IMR-90 (cell line): ENCODE measurements at regions not wholly inside any gene's neighbourhood (a gene's known extent, or its start where the extent isn't known, plus 50 kb on each side); places are given as distances from the start of the nearest gene placed in this dataset.

Experiments used
- ATAC-seq: fragments of 200-7000 bp; cut with Tn5 transposase; 2 replicates; pipeline ENCODE4 v1.9.1; 2020; ENCODE audit warnings: low read depth, mild to moderate bottlenecking, moderate library complexity
- BruUV-seq: library from RNA; stranded (reverse); fragments of 400-500 nt; replicated peaks from 2 replicates; lab custom pipeline; 2021; lab: Mats Ljungman, UMichigan
- CTCF ChIA-PET: fragments of 300-600 bp; formaldehyde crosslinking; extraction: SDS; loops from one replicate; lab custom pipeline; 2021; ENCODE audit warnings: antibody characterized with exemption; lab: Yijun Ruan, JAX
- POLR2A ChIA-PET: fragments of 300-600 bp; sonication (Branson Sonifier 250); formaldehyde crosslinking; loops from one replicate; lab custom pipeline; 2022; ENCODE audit warnings: antibody characterized with exemption; ENCODE audit not compliant: unreplicated experiment; lab: Charles Lee
- DNase-seq: peaks from one replicate; pipeline ENCODE4 v3.0.0; 2013
- H2AFZ ChIP-seq: replicated peaks from 2 replicates; pipeline ENCODE3; 2013; ENCODE audit warnings: low read length, mild to moderate bottlenecking; ENCODE audit not compliant: poor library complexity
- H2AK5ac ChIP-seq: 2 replicates; pipeline ENCODE4 v1.6.1; 2013; ENCODE audit warnings: low read depth, low read length, inconsistent platforms
- H2AK9ac ChIP-seq: replicated peaks from 2 replicates; pipeline ENCODE3; 2013; ENCODE audit warnings: mild to moderate bottlenecking, low read depth, low read length, moderate library complexity; ENCODE audit not compliant: poor library complexity
- H2BK120ac ChIP-seq: 2 replicates; pipeline ENCODE4 v1.6.1; 2013; ENCODE audit warnings: low read depth, low read length, inconsistent platforms
- H2BK15ac ChIP-seq: 3 replicates; pipeline ENCODE4 v1.6.1; 2013; ENCODE audit warnings: low read depth, low read length, inconsistent platforms
- H2BK20ac ChIP-seq: 2 replicates; pipeline ENCODE4 v1.6.1; 2013; ENCODE audit warnings: low read depth, mild to moderate bottlenecking, inconsistent platforms, low read length, moderate library complexity
- H2BK5ac ChIP-seq: 2 replicates; pipeline ENCODE4 v1.6.1; 2013; ENCODE audit warnings: mild to moderate bottlenecking, low read depth, low read length, inconsistent platforms; ENCODE audit not compliant: poor library complexity, severe bottlenecking
- H3K14ac ChIP-seq: replicated peaks from 2 replicates; pipeline ENCODE4 v1.6.1; 2013; ENCODE audit warnings: low read depth, low read length, inconsistent platforms
- H3K18ac ChIP-seq: 2 replicates; pipeline ENCODE4 v1.6.1; 2013; ENCODE audit warnings: low read depth, low read length, control low read depth
- H3K23ac ChIP-seq: 2 replicates; pipeline ENCODE4 v1.6.1; 2013; ENCODE audit warnings: low read depth, low read length, inconsistent platforms
- H3K27ac ChIP-seq: 2 replicates; pipeline ENCODE4 v1.5.1; 2013; ENCODE audit warnings: mild to moderate bottlenecking, control low read depth, low read length; ENCODE audit not compliant: insufficient read depth
- H3K27me3 ChIP-seq: 2 replicates; pipeline ENCODE4 v1.6.1; 2013; ENCODE audit warnings: low read length; ENCODE audit not compliant: control insufficient read depth, insufficient read depth
- H3K36me3 ChIP-seq: 2 replicates; pipeline ENCODE4 v1.6.1; 2013; ENCODE audit warnings: low read length, mixed read lengths; ENCODE audit not compliant: control insufficient read depth, insufficient read depth
- H3K4ac ChIP-seq: 2 replicates; pipeline ENCODE4 v1.6.1; 2013; ENCODE audit warnings: low read depth, low read length, inconsistent platforms
- H3K4me1 ChIP-seq: 2 replicates; pipeline ENCODE4 v1.6.1; 2013; ENCODE audit warnings: low read length, mixed read lengths; ENCODE audit not compliant: control insufficient read depth, insufficient read depth
- H3K4me2 ChIP-seq: 2 replicates; pipeline ENCODE4 v1.6.1; 2013; ENCODE audit warnings: low read depth, mild to moderate bottlenecking, control low read depth, low read length, moderate library complexity
- H3K4me3 ChIP-seq: 2 replicates; pipeline ENCODE4 v1.5.1; 2013; ENCODE audit warnings: low read depth, mild to moderate bottlenecking, control low read depth, low read length, moderate library complexity; ENCODE audit not compliant: insufficient read depth
- H3K56ac ChIP-seq: 2 replicates; pipeline ENCODE4 v1.6.1; 2013; ENCODE audit warnings: low read length, inconsistent platforms; ENCODE audit not compliant: insufficient read depth; ENCODE audit errors: extremely low read depth
- H3K79me1 ChIP-seq, 2 experiments: 2 replicates each; pipeline ENCODE4 v1.6.1; 2013; ENCODE audit warnings: low read length in 2 of 2, inconsistent platforms in 1 of 2, low read depth in 1 of 2
- H3K9ac ChIP-seq: 2 replicates; pipeline ENCODE4 v1.6.1; 2013; ENCODE audit warnings: low read depth, low read length, control low read depth
- H3K9me1 ChIP-seq: 2 replicates; pipeline ENCODE4 v1.6.1; 2013; ENCODE audit warnings: low read length, inconsistent platforms; ENCODE audit not compliant: insufficient read depth
- H3K9me3 ChIP-seq: 2 replicates; pipeline ENCODE4 v1.6.1; 2013; ENCODE audit warnings: low read length; ENCODE audit not compliant: control insufficient read depth, insufficient read depth
- H4K20me1 ChIP-seq: 2 replicates; pipeline ENCODE4 v1.6.1; 2013; ENCODE audit warnings: low read length, inconsistent platforms; ENCODE audit not compliant: insufficient read depth
- H4K5ac ChIP-seq: 2 replicates; pipeline ENCODE4 v1.6.1; 2013; ENCODE audit warnings: mild to moderate bottlenecking, low read depth, low read length, control low read depth
- H4K8ac ChIP-seq, 2 experiments: 2 replicates each; pipeline ENCODE4 v1.6.1; 2013; ENCODE audit warnings: low read depth in 2 of 2, low read length in 2 of 2, control low read depth in 1 of 2, inconsistent platforms in 1 of 2
- H4K91ac ChIP-seq: 2 replicates; pipeline ENCODE4 v1.6.1; 2013; ENCODE audit warnings: low read depth, low read length, inconsistent platforms; ENCODE audit not compliant: insufficient read depth
- BHLHE40 ChIP-seq: fragments of 150-350 bp; IDR thresholded peaks from 2 replicates; pipeline ENCODE4 v1.6.1; 2016; ENCODE audit warnings: mild to moderate bottlenecking, low read depth, low read length
- CEBPB ChIP-seq: IDR thresholded peaks from 2 replicates; pipeline ENCODE4 v1.6.1; 2012; ENCODE audit warnings: low read depth, low read length, improper control_type of control experiment
- CTCF ChIP-seq: conservative IDR thresholded peaks from 2 replicates; pipeline ENCODE4 v1.5.1; 2012; ENCODE audit warnings: mild to moderate bottlenecking, low read depth, low read length, improper control_type of control experiment
- MAFK ChIP-seq: IDR thresholded peaks from 2 replicates; pipeline ENCODE4 v1.6.1; 2012; ENCODE audit warnings: low read depth, low read length, improper control_type of control experiment
- MAZ ChIP-seq: IDR thresholded peaks from 2 replicates; pipeline ENCODE4 v1.6.1; 2012; ENCODE audit warnings: low read depth, mild to moderate bottlenecking, low read length, improper control_type of control experiment, moderate library complexity, borderline replicate concordance
- POLR2A ChIP-seq: IDR thresholded peaks from 2 replicates; pipeline ENCODE4 v1.6.1; 2012; ENCODE audit warnings: mild to moderate bottlenecking, low read depth, low read length
- RAD21 ChIP-seq: IDR thresholded peaks from 2 replicates; pipeline ENCODE4 v1.6.1; 2012; ENCODE audit warnings: low read length, improper control_type of control experiment
- RCOR1 ChIP-seq: IDR thresholded peaks from 2 replicates; pipeline ENCODE4 v1.6.1; 2012; ENCODE audit warnings: mild to moderate bottlenecking, low read length, improper control_type of control experiment; ENCODE audit not compliant: insufficient replicate concordance
- SMC3 ChIP-seq: fragments of 150-350 bp; IDR thresholded peaks from 2 replicates; pipeline ENCODE4 v1.6.1; 2016; ENCODE audit warnings: low read depth, mild to moderate bottlenecking, antibody characterized with exemption, low read length, moderate library complexity
- WGBS, 2 experiments: methylation state at CpG; one replicate each; pipeline versions ENCODE4 v1.1.5 to v1.1.7; 2013; ENCODE audit warnings: missing lambda C conversion rate in 2 of 2; ENCODE audit not compliant: insufficient read length in 1 of 2; ENCODE audit errors: extremely low coverage in 2 of 2; 5-methylcytosine and 5-hydroxymethylcytosine counted together
- dilution Hi-C: fragments of 300-500 bp; cut with HindIII; formaldehyde crosslinking; loops from one replicate; pipeline ENCODE4 v1.14.3; 2018; ENCODE audit warnings: low sequenced_read_pairs; ENCODE audit not compliant: unreplicated experiment
- in situ Hi-C: fragments of 300-500 bp; cut with MboI; formaldehyde crosslinking; loops from 3 replicates; pipeline ENCODE4 v1.14.3; 2019; ENCODE audit warnings: low sequenced_read_pairs, inconsistent platforms, mixed read lengths
- intact Hi-C: fragments of 100-400 bp; cut with micrococcal nuclease; formaldehyde crosslinking; loops from 2 replicates; pipeline ENCODE4 v1.10.0; 2022
- TF ChIP-seq, protein P1 (sequence below): fragments of 150-350 bp; IDR thresholded peaks from 2 replicates; pipeline ENCODE4 v1.6.1; 2017; ENCODE audit warnings: mild to moderate bottlenecking, antibody characterized with exemption, low read length, low read depth
- TF ChIP-seq, protein P2 (sequence below): fragments of 150-350 bp; IDR thresholded peaks from 2 replicates; pipeline ENCODE4 v1.6.1; 2016; ENCODE audit warnings: low read depth, mild to moderate bottlenecking, low read length, moderate library complexity, borderline replicate concordance

GRCh38 chr12:90484094-90484493, 470.9 kb downstream of the CCER1 start:
- no peak overlapping the region for H4K5ac ChIP-seq
- H3K56ac ChIP-seq = no peak overlapping the region
- H2BK5ac ChIP-seq = no peak overlapping the region
- WGBS, 2 experiments = no CpG with 5 or more reads among the region's 2 CpGs
- TF ChIP-seq, protein P1, sequence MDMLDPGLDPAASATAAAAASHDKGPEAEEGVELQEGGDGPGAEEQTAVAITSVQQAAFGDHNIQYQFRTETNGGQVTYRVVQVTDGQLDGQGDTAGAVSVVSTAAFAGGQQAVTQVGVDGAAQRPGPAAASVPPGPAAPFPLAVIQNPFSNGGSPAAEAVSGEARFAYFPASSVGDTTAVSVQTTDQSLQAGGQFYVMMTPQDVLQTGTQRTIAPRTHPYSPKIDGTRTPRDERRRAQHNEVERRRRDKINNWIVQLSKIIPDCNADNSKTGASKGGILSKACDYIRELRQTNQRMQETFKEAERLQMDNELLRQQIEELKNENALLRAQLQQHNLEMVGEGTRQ = no peak
- TF ChIP-seq MAZ = no peak
- TF ChIP-seq CEBPB = no peak
- TF ChIP-seq BHLHE40 = no peak
- no peak for TF ChIP-seq MAFK
- TF ChIP-seq CTCF = no peak
- TF ChIP-seq POLR2A = no peak
- TF ChIP-seq RAD21 = no peak
- no peak for TF ChIP-seq SMC3
- TF ChIP-seq RCOR1 = no peak
- TF ChIP-seq, protein P2, sequence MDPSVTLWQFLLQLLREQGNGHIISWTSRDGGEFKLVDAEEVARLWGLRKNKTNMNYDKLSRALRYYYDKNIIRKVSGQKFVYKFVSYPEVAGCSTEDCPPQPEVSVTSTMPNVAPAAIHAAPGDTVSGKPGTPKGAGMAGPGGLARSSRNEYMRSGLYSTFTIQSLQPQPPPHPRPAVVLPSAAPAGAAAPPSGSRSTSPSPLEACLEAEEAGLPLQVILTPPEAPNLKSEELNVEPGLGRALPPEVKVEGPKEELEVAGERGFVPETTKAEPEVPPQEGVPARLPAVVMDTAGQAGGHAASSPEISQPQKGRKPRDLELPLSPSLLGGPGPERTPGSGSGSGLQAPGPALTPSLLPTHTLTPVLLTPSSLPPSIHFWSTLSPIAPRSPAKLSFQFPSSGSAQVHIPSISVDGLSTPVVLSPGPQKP = no peak
- H3K4me3 ChIP-seq = no peak overlapping the region
- no peak overlapping the region for H3K4me2 ChIP-seq
- H3K79me1 ChIP-seq = no peaks in the 10 kb centered on the region
- no peak overlapping the region for H2BK120ac ChIP-seq
- H4K20me1 ChIP-seq = no peaks in the 10 kb centered on the region
- intact Hi-C loops (no loop called here), dilution Hi-C loops (no loop called here), in situ Hi-C loops (no loop called here)
- no peak overlapping the region for H3K4ac ChIP-seq
- no peak for ATAC-seq
- H2AK5ac ChIP-seq = no peak overlapping the region
- no peak overlapping the region for H3K18ac ChIP-seq
- BruUV-seq = no TSS peak
- H2BK15ac ChIP-seq = no peak overlapping the region
- H3K27ac ChIP-seq = no peak overlapping the region
- no peak overlapping the region for H2AK9ac ChIP-seq
- H3K23ac ChIP-seq = no peak overlapping the region
- no peak overlapping the region for H2BK20ac ChIP-seq
- no peak overlapping the region for H4K91ac ChIP-seq
- DNase-seq = no peak
- ChIA-PET POLR2A (no interaction called here), CTCF (no interaction called here)
- H4K8ac ChIP-seq = no peak overlapping the region
- no peak overlapping the region for H3K14ac ChIP-seq
- H3K4me1 ChIP-seq = no peaks in the 10 kb centered on the region
- H3K9ac ChIP-seq = no peak overlapping the region
- H3K36me3 ChIP-seq = no peaks in the 10 kb centered on the region
- H3K9me1 ChIP-seq = no peaks in the 10 kb centered on the region
- no peak overlapping the region for H2AFZ ChIP-seq
- H3K27me3 ChIP-seq = no peaks in the 10 kb centered on the region
- no peaks in the 10 kb centered on the region for H3K9me3 ChIP-seq
